ENCODE measurements at regions not wholly inside any gene's neighbourhood (a gene's known extent, or its start where the extent isn't known, plus 50 kb on each side); places are given as distances from the start of the nearest gene placed in this dataset.
A peak's percentile ranks its signal among the peaks of the same experiment; 100 is the strongest.

DNA sequence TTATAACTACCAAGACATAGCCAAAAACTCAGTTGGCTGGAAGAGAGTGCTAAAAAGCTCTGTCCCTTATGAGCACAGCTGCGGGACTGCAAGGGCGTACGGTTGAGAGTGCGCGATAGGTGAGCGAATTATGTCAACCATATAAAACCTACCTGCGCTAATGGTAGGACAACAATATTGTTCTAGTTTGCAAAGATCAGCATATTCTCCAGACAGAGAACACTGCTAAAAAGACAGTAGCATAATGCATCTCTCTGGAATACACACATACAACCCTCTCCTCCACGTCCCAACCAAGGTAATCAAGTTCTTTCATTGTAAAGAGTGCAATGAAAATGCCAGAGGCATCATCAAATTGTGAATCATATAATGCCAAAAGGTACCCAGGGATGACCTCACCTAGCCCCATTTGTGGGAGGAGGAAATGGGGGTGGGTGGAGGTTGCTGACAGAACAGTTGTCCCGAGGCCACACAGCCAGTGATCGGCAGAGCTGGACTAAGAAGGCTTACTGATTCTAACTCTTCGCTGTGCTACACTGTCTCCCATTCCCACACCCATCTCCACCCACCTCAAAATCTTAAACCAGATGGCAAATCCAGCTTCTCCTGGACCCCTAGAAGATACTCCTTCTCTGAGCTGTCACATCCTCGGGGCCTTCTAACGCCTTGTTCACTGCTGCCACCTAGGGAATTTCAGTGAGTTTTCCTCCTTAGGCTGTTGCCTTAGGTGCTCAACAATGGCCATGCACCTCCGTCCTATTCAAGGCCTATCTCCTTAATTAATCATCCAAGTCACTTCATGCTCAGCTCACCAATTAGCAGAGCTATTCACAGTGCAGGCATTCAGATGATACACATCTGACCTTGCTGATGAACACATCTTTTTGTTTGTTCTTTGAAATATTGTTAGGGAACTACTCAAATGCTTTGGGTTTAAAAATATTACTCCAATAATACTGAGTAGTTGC lies 60.7 kb downstream of the RPL22L1 start (continued):
- TF ChIP-seq, protein P1, sequence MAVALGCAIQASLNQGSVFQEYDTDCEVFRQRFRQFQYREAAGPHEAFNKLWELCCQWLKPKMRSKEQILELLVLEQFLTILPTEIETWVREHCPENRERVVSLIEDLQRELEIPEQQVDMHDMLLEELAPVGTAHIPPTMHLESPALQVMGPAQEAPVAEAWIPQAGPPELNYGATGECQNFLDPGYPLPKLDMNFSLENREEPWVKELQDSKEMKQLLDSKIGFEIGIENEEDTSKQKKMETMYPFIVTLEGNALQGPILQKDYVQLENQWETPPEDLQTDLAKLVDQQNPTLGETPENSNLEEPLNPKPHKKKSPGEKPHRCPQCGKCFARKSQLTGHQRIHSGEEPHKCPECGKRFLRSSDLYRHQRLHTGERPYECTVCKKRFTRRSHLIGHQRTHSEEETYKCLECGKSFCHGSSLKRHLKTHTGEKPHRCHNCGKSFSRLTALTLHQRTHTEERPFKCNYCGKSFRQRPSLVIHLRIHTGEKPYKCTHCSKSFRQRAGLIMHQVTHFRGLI (CRISPR knock-in tag; IDR thresholded peaks at IDR 0.05), result 0 out of 2 replicates have a peak, but pooled peaks have one; percentile 11
- TF ChIP-seq SMC3 (conservative IDR thresholded peaks at IDR 0.05; ENCODE audit: insufficient read depth, low read depth, low read length), result peak; percentile 75
- no peak for TF ChIP-seq XRCC4 (IDR thresholded peaks at IDR 0.05; ENCODE audit: extremely low read depth, insufficient read depth, insufficient read length)
- TF ChIP-seq ZNF165 (CRISPR knock-in tag; IDR thresholded peaks at IDR 0.05; ENCODE audit: borderline replicate concordance), result no peak
- peak; percentile 64 for TF ChIP-seq MAFG (tag; conservative IDR thresholded peaks at IDR 0.05)
- no peak for TF ChIP-seq CCAR2 (IDR thresholded peaks at IDR 0.05; ENCODE audit: low read depth, low read length)
- peak; percentile 91 for TF ChIP-seq CC2D1A (IDR thresholded peaks at IDR 0.05)
- no peak for TF ChIP-seq GTF2E2 (tag; IDR thresholded peaks at IDR 0.05)
- TF ChIP-seq, protein P2, sequence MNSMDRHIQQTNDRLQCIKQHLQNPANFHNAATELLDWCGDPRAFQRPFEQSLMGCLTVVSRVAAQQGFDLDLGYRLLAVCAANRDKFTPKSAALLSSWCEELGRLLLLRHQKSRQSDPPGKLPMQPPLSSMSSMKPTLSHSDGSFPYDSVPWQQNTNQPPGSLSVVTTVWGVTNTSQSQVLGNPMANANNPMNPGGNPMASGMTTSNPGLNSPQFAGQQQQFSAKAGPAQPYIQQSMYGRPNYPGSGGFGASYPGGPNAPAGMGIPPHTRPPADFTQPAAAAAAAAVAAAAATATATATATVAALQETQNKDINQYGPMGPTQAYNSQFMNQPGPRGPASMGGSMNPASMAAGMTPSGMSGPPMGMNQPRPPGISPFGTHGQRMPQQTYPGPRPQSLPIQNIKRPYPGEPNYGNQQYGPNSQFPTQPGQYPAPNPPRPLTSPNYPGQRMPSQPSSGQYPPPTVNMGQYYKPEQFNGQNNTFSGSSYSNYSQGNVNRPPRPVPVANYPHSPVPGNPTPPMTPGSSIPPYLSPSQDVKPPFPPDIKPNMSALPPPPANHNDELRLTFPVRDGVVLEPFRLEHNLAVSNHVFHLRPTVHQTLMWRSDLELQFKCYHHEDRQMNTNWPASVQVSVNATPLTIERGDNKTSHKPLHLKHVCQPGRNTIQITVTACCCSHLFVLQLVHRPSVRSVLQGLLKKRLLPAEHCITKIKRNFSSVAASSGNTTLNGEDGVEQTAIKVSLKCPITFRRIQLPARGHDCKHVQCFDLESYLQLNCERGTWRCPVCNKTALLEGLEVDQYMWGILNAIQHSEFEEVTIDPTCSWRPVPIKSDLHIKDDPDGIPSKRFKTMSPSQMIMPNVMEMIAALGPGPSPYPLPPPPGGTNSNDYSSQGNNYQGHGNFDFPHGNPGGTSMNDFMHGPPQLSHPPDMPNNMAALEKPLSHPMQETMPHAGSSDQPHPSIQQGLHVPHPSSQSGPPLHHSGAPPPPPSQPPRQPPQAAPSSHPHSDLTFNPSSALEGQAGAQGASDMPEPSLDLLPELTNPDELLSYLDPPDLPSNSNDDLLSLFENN (IDR thresholded peaks at IDR 0.05; ENCODE audit: low read depth in 2 of 2, low read length in 2 of 2), result no peak
- TF ChIP-seq TEAD1 (CRISPR knock-in tag; IDR thresholded peaks at IDR 0.05), result 0 out of 4 replicates have a peak, but pooled peaks of 1 of the 2 experiments have one; percentile 16
- TF ChIP-seq GMEB1 (CRISPR knock-in tag; IDR thresholded peaks at IDR 0.05), result no peak
- no peak for TF ChIP-seq ILK (tag; IDR thresholded peaks at IDR 0.05; ENCODE audit: borderline replicate concordance, low read depth)
- peak; percentile 22; the same call in 1 of the 2 replicates for TF ChIP-seq TEAD4 (IDR thresholded peaks at IDR 0.05; ENCODE audit: low read length)
- no peak for TF ChIP-seq TEAD4 (CRISPR knock-in tag; IDR thresholded peaks at IDR 0.05; ENCODE audit: borderline replicate concordance)
- TF ChIP-seq PCBP2 (IDR thresholded peaks at IDR 0.05; ENCODE audit: low read depth, low read length, poor library complexity, severe bottlenecking), result no peak
- TF ChIP-seq CTCF (IDR thresholded peaks at IDR 0.05 in 2 of 3, conservative IDR thresholded peaks at IDR 0.05 in 1 of 3; ENCODE audit: insufficient read depth in 2 of 3, low read depth in 1 of 3, low read length in 3 of 3), result peak; percentile 79 to 87 (median 86)
- no peak for TF ChIP-seq RBM15 (IDR thresholded peaks at IDR 0.05; ENCODE audit: insufficient read depth, low read length)
- TF ChIP-seq NCOR1 (IDR thresholded peaks at IDR 0.05), result 0 out of 2 replicates have a peak, but pooled peaks have one; percentile 20

Measured in K562 (cell line).